GM19452 (cell line): ENCODE measurements at regions not wholly inside any gene's neighbourhood (a gene's known extent, or its start where the extent isn't known, plus 50 kb on each side); places are given as distances from the start of the nearest gene placed in this dataset.
"Not testable (repeated sequence)": the region's sequence is repeated elsewhere in the genome, so short reads cannot be mapped to it uniquely, and the experiment has no call there.

ENCODE experiments used
- ATAC-seq: cut with Tn5 transposase; IDR thresholded peaks from one replicate; pipeline ENCODE4 v1.9.1; 2021; ENCODE audit not compliant: unreplicated experiment

DNA sequence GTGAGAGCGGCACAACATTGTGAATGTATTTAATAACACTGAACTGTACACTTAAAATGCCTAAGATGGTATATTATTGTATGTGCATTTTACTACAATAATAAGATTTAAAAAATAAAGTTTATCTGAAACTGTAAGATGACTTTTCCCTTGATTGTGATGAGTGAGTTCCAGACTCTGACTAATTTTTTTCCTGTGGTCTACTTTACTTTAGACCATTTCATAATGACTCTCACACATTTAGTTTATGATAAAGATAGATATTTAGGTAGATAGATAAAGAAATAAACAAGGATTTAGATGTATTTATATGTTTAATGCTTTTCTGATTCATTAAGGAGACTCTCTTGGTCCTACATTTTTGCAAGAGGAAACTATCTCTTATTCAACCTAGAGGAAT, 835.9 kb upstream of the SORCS1 start:
- ATAC-seq = no peak

GRCh38 chr10:107994621-107995270, 830.2 kb upstream of the SORCS1 start:
- no peak for ATAC-seq

GRCh38 chr10:107986571-107986970, 822.1 kb upstream of the SORCS1 start:
- ATAC-seq = no peak

- ATAC-seq = no peak
These were observed 820.1 kb upstream of the SORCS1 start for GRCh38 chr10:107984581-107984980.

DNA sequence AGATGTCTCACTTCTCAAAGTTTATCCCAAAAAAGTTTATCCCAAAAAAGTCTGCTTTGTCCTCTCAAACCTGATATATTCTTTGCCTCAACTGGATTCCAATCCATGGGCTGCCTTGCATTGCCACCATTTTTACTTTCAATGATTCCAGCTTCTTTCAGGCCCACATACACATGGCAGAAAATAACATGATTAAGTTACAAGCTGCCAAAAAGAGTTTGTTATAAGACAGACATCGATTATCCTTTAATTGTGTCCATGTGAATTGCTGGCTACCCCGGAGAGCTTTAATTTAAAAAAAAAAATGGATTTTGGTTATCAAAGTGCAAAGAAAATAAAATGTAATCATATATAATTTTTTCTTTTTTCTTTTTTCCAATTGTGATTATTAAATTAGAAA, 819.6 kb upstream of the SORCS1 start:
- ATAC-seq = no peak

GRCh38 chr10:107978455-107978854, 813.9 kb upstream of the SORCS1 start:
- no peak for ATAC-seq

DNA sequence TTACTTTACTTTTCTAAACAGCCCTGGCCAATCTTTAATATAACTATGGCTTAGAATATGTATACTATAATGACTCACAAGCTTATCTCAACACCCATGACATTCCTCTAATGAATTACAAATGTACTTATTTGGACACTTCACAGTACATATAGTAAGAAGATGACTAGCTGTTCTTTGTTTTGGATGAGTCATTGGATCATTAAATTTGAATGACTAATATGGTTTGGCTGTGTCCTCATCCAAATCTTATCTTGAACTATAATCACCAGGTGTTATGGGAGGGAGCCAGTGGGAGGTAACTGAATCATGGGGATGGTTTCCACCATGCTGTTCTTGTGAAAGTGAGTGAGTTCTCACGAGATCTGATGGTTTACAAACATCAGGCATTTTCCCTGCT, 807.5 kb upstream of the SORCS1 start:
- ATAC-seq = no peak

- no peak for ATAC-seq
These were observed 806.9 kb upstream of the SORCS1 start for GRCh38 chr10:107971411-107971810.

DNA sequence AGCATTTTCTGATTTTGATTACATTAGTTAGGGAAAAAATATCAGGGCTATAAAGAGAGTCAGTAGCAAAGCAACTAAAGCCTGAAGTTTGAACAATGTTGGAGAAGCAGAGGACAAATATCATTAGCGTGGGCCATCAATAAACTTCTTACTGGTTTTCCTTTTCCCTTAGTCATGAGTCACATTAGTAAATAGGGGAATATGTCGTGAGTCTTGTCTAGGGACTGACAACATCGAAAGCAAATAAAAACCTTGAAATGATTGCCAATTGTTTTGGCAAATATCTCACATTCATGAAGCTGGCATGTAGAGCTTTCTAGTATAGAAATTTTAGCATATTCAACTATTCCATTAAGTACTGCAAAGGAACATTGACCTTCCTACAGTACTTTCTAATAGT, 806.0 kb upstream of the SORCS1 start:
- ATAC-seq = no peak

- ATAC-seq = no peak
These were observed 805.4 kb upstream of the SORCS1 start for GRCh38 chr10:107969936-107970335.

GRCh38 chr10:107966826-107967225, 802.3 kb upstream of the SORCS1 start:
- no peak for ATAC-seq

GRCh38 chr10:107952649-107953556, 788.4 kb upstream of the SORCS1 start:
- no peak for ATAC-seq

DNA sequence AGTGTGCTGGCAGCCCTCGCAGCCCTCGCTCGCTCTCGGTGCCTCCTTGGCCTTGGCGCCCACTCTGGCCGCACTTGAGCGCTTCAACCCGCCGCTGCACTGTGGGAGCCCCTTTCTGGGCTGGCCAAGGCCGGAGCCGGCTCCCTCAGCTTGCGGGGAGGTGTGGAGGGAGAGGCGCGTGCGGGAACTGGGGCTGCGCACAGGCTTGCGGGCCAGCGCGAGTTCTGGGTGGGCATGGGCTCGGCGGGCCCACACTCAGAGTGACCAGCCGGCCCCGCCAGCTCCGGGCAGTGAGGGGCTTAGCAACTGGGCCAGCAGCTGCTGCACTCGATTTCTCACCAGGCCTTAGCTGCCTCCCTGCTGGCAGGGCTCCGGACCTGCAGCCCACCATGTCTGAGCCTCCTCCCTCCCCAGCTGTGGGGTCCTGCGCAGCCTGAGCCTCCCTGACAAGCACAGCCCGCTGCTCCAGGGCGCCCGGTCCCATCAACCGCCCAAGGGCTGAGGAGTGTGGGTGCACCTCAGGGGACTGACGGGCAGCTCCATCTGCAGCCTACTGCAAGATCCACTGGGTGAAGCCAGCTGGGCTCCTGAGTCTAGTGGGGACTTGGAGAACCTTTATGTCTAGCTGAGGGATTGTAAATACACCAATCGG, 786.0 kb upstream of the SORCS1 start:
- not testable (repeated sequence) for ATAC-seq

GRCh38 chr10:107942826-107943225, 778.3 kb upstream of the SORCS1 start:
- no peak for ATAC-seq

GRCh38 chr10:107933076-107933475, 768.6 kb upstream of the SORCS1 start:
- no peak for ATAC-seq

- ATAC-seq = no peak
These were observed 767.3 kb upstream of the SORCS1 start for GRCh38 chr10:107931808-107932207.

DNA sequence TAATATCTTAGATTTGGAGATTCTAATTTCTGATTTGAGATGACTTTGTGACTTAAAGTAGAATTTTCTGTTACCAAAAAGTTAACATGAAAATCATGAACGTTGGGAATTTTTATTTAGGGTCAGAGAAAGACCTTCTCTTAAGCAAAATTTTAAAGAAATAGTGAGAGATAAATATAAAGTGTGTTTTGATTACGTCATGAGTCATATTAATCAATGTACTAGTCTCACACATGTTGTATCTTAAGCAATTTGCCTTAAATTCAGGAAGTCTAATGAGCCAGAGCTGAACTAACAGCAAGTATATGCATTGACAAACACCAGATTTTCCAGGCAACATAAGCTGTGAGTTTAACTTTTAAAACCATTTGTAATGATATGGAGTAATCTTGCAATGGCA, 765.5 kb upstream of the SORCS1 start:
- ATAC-seq = no peak

DNA sequence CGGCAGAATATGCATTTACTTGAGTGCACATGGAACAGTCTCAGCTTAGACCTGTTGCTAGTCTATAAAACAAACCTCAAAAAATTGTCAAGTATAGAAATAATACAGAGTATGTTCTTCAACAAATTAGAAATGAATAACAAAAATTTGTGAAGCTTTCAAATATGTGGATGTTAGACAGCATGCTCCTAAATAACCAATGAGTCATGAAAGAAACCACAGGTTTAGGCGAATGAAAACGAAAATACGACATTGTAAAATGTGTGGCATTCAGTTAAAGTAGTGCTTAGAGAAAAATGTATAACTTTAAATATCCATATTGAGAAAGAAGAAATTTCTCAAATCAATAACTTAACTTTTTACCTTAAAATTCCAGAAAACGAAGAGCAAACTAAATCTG, 760.0 kb upstream of the SORCS1 start:
- no peak for ATAC-seq

- ATAC-seq = no peak
These were observed 755.2 kb upstream of the SORCS1 start for GRCh38 chr10:107919626-107920235.

GRCh38 chr10:107918171-107918570, 753.7 kb upstream of the SORCS1 start:
- no peak for ATAC-seq

GRCh38 chr10:107915215-107915610, 750.7 kb upstream of the SORCS1 start:
- ATAC-seq = no peak
